ENCODE measurements at regions not wholly inside any gene's neighbourhood (a gene's known extent, or its start where the extent isn't known, plus 50 kb on each side); places are given as distances from the start of the nearest gene placed in this dataset.
"Not testable (repeated sequence)": the region's sequence is repeated elsewhere in the genome, so short reads cannot be mapped to it uniquely, and the experiment has no call there.

DNA sequence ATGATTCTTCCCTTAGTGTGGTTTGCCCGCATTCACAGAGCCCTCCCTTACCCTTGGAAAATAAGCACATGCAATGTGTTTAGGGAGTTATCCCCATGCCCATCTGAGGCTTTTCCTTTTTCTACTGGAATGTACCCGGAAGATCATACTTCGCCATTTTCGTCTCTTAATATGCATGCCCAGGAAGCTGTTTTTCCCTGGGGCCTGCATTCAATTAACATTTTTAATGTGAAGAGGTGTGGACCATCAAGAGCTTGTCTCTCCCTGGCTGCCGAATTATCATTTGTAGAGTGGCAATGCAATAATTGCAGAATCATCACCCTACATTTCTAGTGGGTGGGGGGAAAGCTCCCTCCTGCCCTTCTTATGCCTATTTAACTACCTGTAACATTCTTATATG lies 976.3 kb downstream of the DIPK2A start:
- no peak for DNase-seq

DNA sequence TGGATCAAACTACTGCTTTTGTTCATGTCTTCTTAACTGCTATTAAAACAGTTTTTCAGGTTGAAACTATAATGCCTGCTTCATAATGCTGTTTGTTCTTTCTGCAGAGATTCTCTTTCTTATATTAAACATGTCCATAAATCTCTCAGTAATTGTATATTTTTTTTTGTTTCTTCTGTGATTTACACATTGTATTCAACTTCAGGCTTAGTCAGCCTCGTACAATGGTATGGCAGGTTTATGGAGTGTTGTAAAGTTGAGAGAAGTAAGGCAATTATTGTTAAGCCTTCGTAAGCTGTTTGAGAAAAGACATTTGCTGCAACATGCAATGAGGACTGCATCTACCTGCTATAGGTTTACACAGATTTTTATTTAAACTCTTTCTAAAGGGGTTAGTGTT lies 977.1 kb downstream of the DIPK2A start:
- DNase-seq = no peak

GRCh38 chr3:144953959-144954358 lies 982.3 kb downstream of the DIPK2A start:
- DNase-seq = no peak

DNA sequence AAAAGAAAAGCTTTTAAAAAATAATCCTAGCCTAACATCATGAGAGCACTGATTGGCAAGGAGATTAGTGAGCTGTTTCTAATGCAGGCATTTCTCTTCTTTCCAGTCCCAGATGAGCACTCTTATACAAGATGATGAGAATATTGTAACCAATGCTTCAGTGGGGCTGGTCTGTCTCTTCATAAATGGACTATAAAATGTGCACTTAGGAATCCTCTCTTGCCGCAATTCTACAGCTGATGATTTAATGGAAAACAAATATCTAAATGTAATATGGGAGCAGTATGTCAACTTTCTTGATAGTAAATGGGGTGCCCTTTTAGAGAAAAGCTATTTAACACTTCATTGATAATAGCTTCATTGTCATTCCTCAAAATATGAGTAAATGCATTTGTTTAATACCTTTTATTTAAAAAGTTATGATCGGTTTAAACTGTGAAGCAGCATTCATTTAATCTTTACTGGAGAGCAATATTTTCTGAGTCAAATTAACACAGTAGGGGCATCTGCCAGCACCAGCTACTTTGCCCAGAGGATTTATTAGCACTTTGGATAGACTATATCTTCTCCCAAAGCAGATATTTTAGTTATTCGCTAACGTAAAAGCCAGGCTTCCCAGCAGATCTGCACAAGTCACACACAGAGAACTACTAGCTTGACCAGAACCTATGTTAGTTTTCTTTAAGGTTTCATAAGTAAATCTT lies 985.9 kb downstream of the DIPK2A start:
- DNase-seq = no peak

DNA sequence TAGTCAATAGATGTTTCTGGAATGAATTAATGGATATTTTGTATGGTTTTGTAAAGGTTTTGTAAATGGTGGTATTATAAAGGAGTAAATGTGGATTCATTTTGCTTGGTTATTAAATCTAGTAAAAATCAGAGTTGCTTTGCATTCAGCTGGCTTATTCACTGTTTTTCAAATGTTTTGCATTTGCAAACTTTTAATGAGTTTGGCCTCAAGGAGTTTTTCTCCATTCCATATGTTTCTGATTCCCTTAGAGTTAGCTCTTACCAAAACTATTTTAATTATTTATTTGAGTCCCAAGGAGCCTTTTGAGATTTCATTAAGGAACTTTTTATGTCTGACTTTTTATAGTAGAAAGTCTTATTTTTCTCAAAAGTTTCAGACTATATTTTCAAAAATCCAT lies 992.2 kb downstream of the DIPK2A start:
- no peak for DNase-seq

GRCh38 chr3:144966560-144966959 lies 994.9 kb downstream of the DIPK2A start:
- no peak for DNase-seq

DNA sequence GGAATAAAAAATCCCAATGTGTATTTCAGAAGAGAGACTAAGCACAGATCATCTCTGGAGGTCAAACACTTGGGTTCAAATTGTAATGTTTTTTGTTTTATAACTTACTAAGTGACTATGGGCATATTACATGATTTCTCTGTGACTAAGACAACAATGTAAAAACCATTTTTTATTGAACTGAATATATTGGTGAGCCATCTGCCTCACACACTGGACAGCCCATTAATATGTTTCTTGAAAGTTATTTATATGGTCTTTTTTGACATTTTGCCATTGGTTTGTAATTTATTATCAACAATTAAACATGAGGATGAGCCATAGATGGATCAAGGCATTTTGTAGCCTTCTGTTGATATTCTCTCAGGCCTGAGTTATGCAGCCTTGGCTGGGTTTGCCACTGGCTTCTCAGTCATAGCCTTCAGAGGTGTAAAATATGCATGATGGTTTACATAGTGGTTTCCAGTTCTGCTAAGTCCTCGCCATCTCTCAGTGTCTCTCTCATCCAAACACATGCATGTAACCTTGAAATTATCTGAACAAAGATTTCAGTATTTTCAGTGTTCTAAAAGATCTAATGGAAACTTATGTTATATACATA lies 997.2 kb downstream of the DIPK2A start:
- no peak for DNase-seq

DNA sequence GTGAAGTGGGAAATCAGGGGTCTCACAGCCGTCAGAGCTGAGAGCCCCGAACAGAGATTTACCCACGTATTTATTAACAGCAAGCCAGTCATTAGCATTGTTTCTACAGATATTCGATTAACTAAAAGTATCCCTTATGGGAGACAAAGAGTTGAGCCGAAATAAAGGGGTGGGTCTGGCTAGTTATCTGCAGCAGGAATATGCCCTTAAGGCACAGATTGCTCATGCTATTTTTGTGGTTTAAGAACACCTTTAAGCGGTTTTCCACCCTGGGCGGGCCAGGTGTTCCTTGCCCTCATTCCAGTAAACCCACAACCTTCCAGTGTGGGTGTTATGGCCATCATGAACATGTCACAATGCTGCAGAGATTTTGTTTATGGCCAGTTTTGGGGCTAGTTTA lies 1012.9 kb downstream of the DIPK2A start:
- DNase-seq = not testable (repeated sequence)

GRCh38 chr3:144989807-144990206 lies 1018.2 kb downstream of the DIPK2A start:
- DNase-seq = peak in 3 of 4 experiments; percentile 4 to 40 (median 32)

DNA sequence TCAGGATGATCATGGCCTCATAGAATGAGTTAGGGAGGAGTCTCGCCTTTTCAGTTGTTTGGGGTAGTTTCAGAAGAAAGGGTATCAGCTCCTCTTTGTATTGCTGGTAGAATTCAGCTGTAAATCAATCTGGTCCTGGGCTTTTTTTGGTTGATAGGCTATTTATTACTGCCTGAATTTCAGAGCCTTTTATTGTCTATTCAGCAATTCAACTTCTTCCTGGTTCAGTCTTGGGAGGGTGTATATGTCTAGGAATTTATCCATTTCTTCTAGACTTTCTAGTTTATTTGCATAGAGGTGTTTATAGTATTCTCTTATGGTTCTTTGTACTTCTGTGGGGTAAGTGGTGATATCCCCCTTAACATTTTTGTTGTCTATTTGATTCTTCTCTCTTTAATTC lies 1024.2 kb downstream of the DIPK2A start:
- no peak for DNase-seq

- no peak for DNase-seq
Measured at GRCh38 chr3:145005427-145005826, 1033.8 kb downstream of the DIPK2A start.

- no peak for DNase-seq
Measured at GRCh38 chr3:145006271-145006670, 1034.6 kb downstream of the DIPK2A start.

GRCh38 chr3:145013931-145014330 lies 1042.3 kb downstream of the DIPK2A start:
- DNase-seq = no peak

GRCh38 chr3:145015253-145015652 lies 1043.6 kb downstream of the DIPK2A start:
- peak in 2 of 4 experiments; percentile 14 to 22 for DNase-seq

- no peak for DNase-seq
Measured at GRCh38 chr3:145017959-145018358, 1046.3 kb downstream of the DIPK2A start.

DNA sequence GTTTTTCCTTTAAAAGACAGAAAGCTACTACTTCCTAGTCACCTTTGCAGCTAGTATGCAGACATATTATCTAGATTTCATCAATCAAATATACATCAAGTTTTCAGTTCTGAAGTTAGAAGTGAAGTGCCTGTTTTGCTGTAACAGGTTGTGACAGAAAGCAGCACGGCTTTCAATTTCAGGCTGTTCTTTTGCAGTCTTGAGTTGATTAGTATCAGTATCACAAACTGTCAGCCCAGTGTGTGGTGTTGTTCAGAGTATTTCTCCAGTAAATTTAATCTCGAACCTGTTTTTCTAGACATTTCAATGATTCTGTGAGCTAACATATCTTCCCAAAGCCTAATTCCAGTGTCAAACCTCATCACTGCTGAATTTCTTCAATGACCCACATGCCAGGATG lies 1050.8 kb downstream of the DIPK2A start:
- DNase-seq = no peak

- no peak for DNase-seq
Measured at GRCh38 chr3:145024700-145025099, 1053.1 kb downstream of the DIPK2A start.

- DNase-seq = not testable (repeated sequence)
Measured at GRCh38 chr3:145027186-145027585, 1055.6 kb downstream of the DIPK2A start.

GRCh38 chr3:145032791-145033190 lies 1061.2 kb downstream of the DIPK2A start:
- DNase-seq = no peak

- DNase-seq = no peak
Measured at GRCh38 chr3:145035682-145036081, 1064.1 kb downstream of the DIPK2A start.

DNA sequence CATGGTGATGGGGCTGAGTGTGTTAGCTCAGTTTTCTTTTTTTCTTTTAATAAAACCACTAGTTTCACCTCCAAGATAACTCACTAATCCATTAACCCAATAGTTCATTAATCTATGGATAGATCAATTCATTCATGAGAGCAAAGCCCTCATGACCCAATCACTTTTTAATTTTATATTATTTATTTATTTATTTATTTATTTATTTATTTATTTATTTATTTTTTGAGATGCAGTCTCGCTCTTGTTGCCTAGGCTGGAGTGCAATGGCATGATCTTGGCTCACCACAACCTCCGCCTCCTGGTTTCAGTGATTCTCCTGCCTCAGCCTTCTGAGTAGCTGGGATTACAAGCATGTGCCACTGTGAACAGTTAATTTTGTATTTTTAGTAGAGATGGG lies 1082.4 kb downstream of the DIPK2A start:
- DNase-seq = not testable (repeated sequence)

DNA sequence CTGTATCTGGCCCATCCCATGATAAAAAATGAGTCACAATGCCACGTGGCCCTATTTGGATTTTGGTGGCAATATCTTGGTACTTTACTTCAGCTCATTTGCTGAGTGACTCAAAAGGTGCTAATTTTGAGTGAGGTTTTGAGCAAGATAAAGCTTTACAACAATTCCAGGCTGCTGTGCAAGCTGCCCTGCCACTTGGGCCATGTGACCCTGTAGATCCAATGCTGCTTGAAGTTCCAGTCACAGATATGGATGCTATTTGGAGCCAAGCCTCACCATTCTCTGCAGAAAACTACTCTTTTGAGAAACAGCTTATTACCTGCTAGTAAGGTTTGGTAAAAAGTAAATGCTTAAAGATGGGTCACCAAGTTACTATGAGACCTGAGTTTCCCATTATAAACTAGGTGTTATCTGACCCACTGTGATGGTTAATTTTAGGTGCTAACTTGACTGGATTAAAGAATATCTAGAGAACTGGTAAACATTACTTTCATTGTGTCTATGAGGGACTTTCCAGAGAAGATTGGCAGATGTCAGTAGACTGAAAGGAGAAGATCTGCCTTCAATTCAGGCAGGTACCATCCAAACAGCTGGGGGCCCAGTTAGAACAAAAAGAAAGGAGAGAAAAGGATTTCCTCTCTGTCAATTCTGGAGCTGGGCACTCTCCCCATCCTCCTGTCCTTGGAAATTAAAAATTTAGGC lies 1083.9 kb downstream of the DIPK2A start:
- no peak for DNase-seq

- DNase-seq = peak in 2 of 4 experiments; percentile 10 to 19
Measured at GRCh38 chr3:145058483-145058882, 1086.9 kb downstream of the DIPK2A start.

GRCh38 chr3:145063616-145064015 lies 1092.0 kb downstream of the DIPK2A start:
- no peak for DNase-seq

Measured in suppressor macrophage (primary cell).